T-helper 2 cell treated with Interferon-gamma antibody and Interleukin-4, amounts not matched to agents 5 μg/mL and 100 μg/mL, for 36 hours (primary cell): ENCODE measurements at regions not wholly inside any gene's neighbourhood (a gene's known extent, or its start where the extent isn't known, plus 50 kb on each side); places are given as distances from the start of the nearest gene placed in this dataset.
"Not testable (repeated sequence)": the region's sequence is repeated elsewhere in the genome, so short reads cannot be mapped to it uniquely, and the experiment has no call there.

ENCODE experiments used
- DNase-seq: peaks from one replicate; pipeline ENCODE4 v3.0.0; 2021; ENCODE audit warnings: low spot score
- H3K27ac Mint-ChIP-seq: one replicate; pipeline ENCODE4 v1.8.0; 2021; ENCODE audit warnings: mild to moderate bottlenecking, mixed read lengths
- H3K27me3 Mint-ChIP-seq: one replicate; pipeline ENCODE4 v1.8.0; 2021; ENCODE audit warnings: low read depth, mixed read lengths
- H3K36me3 Mint-ChIP-seq: one replicate; pipeline ENCODE4 v1.8.0; 2021; ENCODE audit warnings: low read depth, mixed read lengths
- H3K4me1 Mint-ChIP-seq: one replicate; pipeline ENCODE4 v1.8.0; 2021; ENCODE audit warnings: low read depth, mixed read lengths
- H3K4me3 Mint-ChIP-seq: one replicate; pipeline ENCODE4 v1.8.0; 2022; ENCODE audit warnings: mild to moderate bottlenecking, moderate library complexity, mixed read lengths
- H3K9me3 Mint-ChIP-seq: one replicate; pipeline ENCODE4 v1.8.0; 2021; ENCODE audit warnings: mixed read lengths

DNA sequence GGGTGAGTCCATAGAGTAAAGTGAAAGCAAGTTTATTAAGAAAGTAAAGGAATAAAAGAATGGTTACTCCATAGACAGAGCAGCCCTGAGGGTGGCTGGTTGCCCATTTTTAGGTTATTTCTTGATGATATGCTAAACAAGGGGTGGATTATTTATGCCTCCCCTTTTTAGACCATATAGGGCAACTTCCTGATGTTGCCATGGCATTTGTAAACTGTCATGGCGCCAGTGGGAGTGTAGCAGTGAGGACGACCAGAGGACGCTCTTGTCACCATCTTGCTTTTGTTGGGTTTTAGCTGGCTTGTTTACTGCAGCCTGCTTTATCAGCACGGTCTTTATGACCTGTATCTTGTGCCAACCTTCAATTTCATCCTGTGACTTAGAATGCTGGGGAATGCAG lies 155.4 kb upstream of the FBXO11 start:
- not testable (repeated sequence) for DNase-seq, H3K4me1 Mint-ChIP-seq, H3K9me3 Mint-ChIP-seq, H3K27me3 Mint-ChIP-seq, H3K4me3 Mint-ChIP-seq, H3K36me3 Mint-ChIP-seq, H3K27ac Mint-ChIP-seq

DNA sequence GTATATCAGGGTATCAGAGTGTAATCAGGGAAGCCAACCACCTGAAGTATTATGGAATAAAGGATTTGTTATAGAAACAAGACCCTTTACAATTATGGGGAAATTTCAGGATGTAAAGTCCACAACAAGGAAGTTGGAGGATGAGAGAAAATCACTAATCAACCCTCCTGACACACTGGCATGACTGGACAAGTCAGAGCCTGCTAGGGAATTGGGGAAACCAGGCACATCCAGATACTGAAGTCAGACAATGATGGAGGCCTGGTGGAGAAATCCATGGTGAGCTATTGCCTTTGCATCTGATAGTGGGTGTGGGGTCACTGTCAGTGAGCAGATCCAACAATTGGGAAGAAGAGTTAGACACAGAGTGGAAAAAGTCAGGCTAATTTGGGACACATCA lies 158.8 kb upstream of the FBXO11 start:
- H3K27me3 Mint-ChIP-seq, result peaks cover 5% of the 10 kb centered on the region
- no peaks in the 10 kb centered on the region for H3K9me3 Mint-ChIP-seq
- H3K4me1 Mint-ChIP-seq, result no peaks in the 10 kb centered on the region
- no peak overlapping the region for H3K4me3 Mint-ChIP-seq
- no peak overlapping the region for H3K27ac Mint-ChIP-seq
- H3K36me3 Mint-ChIP-seq, result no peaks in the 10 kb centered on the region
- DNase-seq, result no peak

DNA sequence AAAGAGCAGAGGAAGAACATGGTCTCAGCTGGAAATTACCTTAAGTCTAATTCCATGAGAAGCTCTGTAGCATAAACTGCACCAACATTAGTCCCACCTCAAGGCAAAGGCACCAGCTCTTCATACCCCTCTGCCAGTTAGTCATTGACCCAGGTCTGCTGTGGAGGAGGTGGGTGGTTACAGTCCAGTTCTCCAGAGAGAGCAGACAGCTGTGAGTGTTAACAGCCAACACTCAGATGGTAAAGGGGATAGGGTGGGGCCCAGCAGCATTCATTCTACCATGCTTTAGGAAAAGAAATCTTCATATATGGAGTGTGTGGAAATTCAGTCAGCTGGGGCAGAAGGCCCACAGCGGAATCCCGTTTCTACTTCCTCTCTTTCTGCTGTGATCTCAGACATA lies 159.7 kb upstream of the FBXO11 start:
- Mint-ChIP-seq H3K4me3 (no peak overlapping the region), H3K4me1 (no peaks in the 10 kb centered on the region), H3K27me3 (peaks cover 5% of the 10 kb centered on the region), H3K36me3 (no peaks in the 10 kb centered on the region), H3K9me3 (no peaks in the 10 kb centered on the region), H3K27ac (no peak overlapping the region)
- DNase-seq, result no peak

DNA sequence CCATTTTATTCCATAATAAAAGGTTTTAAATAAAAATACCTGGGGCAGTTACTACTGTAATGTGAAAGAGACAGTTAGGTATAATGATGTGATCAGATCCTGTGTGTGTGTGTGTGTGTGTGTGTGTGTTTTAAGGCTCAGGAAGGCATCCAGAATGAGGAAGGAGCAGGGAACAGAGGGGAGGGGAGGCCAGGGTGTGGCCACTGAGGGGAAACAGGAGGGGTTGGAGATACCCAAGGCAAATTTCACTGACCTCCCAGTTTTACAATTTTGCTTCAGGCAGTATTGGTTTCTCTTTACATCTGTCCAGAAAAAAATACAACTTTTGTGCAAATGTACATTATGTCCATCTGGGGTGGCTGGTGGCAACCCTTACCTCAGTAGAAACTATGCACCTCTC lies 163.5 kb upstream of the FBXO11 start:
- H3K9me3 Mint-ChIP-seq, result no peaks in the 10 kb centered on the region
- no peak overlapping the region for H3K4me3 Mint-ChIP-seq
- no peak for DNase-seq
- H3K4me1 Mint-ChIP-seq, result no peaks in the 10 kb centered on the region
- no peaks in the 10 kb centered on the region for H3K36me3 Mint-ChIP-seq
- H3K27me3 Mint-ChIP-seq, result peaks cover 13% of the 10 kb centered on the region
- H3K27ac Mint-ChIP-seq, result no peak overlapping the region

DNA sequence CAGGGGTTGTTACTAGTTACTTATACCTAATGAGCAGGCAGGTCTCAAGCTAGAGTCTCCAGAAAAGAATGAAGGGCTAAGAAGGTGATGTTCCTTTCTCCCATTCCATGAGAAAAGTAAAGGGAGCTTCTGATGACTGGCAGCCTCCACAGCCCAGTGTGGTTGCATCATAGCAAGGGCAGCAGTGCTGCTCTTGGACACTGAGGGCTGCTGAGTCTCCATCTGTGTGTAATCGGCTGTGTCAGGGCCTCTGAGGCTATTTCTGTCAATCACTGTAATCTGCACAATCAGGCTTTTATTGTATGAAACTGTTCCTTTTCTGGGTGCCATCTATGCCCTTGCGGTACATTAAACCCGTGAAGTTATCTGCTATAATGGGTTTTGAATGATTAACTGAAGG lies 164.1 kb upstream of the FBXO11 start:
- Mint-ChIP-seq H3K27me3 (peaks cover 10% of the 10 kb centered on the region), H3K27ac (no peak overlapping the region), H3K36me3 (no peaks in the 10 kb centered on the region), H3K9me3 (no peaks in the 10 kb centered on the region), H3K4me3 (no peak overlapping the region), H3K4me1 (no peaks in the 10 kb centered on the region)
- no peak for DNase-seq

DNA sequence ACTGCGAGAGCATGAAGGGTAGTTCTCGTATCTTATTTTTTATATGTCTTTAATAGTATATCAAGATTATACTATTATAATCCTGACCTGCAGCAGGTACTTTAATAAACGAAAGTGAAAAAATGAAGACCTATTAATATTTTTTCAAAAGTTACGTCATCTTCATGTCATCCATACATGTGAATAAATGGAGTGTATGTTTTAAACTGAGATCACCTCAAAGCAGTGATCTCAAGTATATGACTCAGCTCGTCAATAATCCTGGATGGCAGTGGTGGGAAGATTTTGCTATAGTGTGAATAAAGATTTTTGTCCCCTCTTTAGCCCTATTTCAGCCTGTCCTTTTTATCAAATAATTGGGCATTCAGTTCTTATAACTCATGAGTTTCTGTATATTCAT lies 166.3 kb upstream of the FBXO11 start:
- Mint-ChIP-seq H3K4me1 (no peaks in the 10 kb centered on the region), H3K9me3 (no peaks in the 10 kb centered on the region), H3K4me3 (no peak overlapping the region), H3K27ac (no peak overlapping the region), H3K36me3 (no peaks in the 10 kb centered on the region), H3K27me3 (peaks cover 13% of the 10 kb centered on the region)
- no peak for DNase-seq

DNA sequence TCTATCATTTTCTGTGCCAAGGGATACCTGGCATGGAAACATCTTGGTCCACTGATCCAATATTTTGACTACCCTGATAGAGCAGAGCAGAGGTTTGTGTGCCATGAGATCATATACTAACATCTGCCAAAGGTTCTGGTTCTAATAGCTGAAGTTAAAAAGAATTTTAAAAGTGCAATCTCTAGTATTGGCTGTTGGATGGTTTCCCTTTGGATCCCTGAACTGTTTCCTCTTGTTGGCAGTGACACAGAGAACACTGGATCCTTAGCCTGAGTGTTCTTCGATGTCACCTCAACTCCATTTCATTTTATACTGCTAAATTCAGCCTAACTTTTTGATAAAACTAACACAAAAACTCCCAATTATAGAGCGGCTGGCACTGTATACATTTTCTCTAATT lies 169.3 kb upstream of the FBXO11 start:
- Mint-ChIP-seq H3K27me3 (peaks cover 13% of the 10 kb centered on the region), H3K4me1 (no peaks in the 10 kb centered on the region), H3K9me3 (no peaks in the 10 kb centered on the region), H3K36me3 (no peaks in the 10 kb centered on the region), H3K4me3 (no peak overlapping the region), H3K27ac (no peak overlapping the region)
- no peak for DNase-seq

DNA sequence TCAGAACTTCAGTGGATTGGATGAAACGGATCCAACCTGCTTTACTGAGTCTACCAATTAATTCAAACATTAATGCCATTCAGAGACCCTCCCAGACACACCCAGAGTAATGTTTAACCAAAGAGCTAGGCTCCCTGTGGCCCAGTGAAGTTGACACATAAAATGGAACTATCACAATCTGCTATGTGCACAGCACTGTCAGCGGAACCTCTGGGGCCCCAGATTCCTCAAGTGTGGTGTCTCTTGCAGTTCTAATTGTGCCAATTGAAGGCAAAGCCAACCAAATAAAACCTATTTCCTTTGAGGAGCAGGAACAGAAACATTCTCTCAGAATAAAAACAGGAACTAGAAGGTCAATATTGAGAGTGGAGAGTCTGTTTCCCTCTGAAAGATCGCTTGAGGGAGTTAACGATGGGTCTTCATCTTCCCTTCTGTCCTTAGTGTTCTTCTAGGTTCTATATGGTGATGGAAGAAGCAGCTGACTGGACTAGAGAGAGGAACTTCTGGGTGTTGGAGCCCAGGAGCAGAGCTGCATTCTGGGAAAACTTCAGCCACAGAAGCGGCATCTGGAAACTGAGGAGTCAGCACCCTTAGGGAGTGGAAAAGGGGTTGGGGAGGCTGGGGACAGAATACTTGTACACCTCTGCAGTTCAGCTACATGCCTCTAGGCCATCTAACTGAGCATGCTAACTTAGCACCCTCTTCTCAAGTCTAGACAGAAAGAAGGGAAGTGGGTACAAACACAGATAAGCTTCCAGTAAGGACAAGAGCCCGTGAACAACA lies 174.4 kb upstream of the FBXO11 start:
- DNase-seq, result no peak
- no peaks in the 10 kb centered on the region for H3K4me1 Mint-ChIP-seq
- no peaks in the 10 kb centered on the region for H3K36me3 Mint-ChIP-seq
- no peak overlapping the region for H3K4me3 Mint-ChIP-seq
- no peak overlapping the region for H3K27ac Mint-ChIP-seq
- H3K27me3 Mint-ChIP-seq, result peaks cover 7% of the 10 kb centered on the region
- no peaks in the 10 kb centered on the region for H3K9me3 Mint-ChIP-seq

DNA sequence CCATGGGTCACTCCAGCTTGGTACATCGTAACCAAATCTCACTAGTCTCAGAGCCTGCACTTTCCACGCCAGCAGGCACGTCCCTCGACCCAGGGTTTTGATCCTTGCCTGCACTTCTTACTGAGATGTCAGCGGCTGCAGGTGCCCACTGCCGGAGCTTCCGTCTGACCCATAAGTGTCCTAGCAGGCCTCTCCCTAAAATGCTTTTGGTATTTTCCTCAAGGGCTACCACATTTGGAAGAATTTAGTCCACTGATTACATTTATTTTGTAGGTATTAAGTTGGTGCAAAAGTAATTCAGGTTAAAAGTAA lies 175.0 kb upstream of the FBXO11 start:
- H3K27ac Mint-ChIP-seq, result no peak overlapping the region
- H3K9me3 Mint-ChIP-seq, result no peaks in the 10 kb centered on the region
- H3K36me3 Mint-ChIP-seq, result no peaks in the 10 kb centered on the region
- H3K27me3 Mint-ChIP-seq, result peaks cover 9% of the 10 kb centered on the region
- H3K4me3 Mint-ChIP-seq, result no peak overlapping the region
- no peaks in the 10 kb centered on the region for H3K4me1 Mint-ChIP-seq
- no peak for DNase-seq

DNA sequence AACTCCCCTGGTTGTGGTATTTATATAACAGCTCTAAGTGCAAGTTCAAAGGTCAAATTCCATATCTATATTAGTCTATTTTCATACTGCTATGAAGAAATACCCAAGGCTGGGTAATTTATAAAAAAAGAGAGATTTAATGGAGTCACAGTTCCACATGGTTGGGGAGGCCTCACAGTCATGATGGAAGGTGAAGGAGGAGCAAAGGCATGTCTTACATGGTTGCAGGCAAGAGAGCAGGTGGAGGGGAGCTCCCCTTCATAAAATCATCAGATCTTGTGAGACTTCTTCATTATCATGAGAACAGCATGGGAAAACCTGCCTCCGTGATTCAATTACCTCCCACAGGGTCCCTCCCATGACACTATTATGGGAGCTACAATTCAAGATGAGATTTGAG lies 179.6 kb upstream of the FBXO11 start:
- no peak for DNase-seq
- H3K4me3 Mint-ChIP-seq, result no peak overlapping the region
- H3K4me1 Mint-ChIP-seq, result no peaks in the 10 kb centered on the region
- H3K27me3 Mint-ChIP-seq, result peaks cover 25% of the 10 kb centered on the region
- H3K27ac Mint-ChIP-seq, result no peak overlapping the region
- no peaks in the 10 kb centered on the region for H3K9me3 Mint-ChIP-seq
- H3K36me3 Mint-ChIP-seq, result no peaks in the 10 kb centered on the region

DNA sequence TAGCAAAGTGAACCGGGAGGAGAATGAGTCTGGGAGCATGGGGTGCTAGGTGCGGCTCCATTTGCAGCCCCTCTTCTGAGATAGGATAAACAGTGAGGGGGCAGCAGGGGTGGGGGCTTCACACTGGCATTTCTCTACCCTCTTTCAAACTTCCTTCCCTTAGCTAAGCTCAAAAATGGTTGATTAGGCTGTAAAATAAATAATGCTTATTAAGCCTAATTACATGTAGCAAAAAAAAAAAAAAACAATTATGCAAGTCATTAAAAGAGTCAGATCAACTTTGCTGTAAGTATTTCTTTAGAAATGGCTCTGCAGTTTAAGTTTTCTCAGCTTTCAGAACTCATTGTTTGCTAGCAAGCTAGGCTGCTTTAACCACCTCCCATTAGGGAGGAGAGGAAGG lies 182.7 kb upstream of the FBXO11 start:
- no peak overlapping the region for H3K4me3 Mint-ChIP-seq
- H3K36me3 Mint-ChIP-seq, result no peaks in the 10 kb centered on the region
- H3K27me3 Mint-ChIP-seq, result peaks cover 33% of the 10 kb centered on the region
- DNase-seq, result no peak
- H3K27ac Mint-ChIP-seq, result no peak overlapping the region
- no peaks in the 10 kb centered on the region for H3K9me3 Mint-ChIP-seq
- H3K4me1 Mint-ChIP-seq, result no peaks in the 10 kb centered on the region

DNA sequence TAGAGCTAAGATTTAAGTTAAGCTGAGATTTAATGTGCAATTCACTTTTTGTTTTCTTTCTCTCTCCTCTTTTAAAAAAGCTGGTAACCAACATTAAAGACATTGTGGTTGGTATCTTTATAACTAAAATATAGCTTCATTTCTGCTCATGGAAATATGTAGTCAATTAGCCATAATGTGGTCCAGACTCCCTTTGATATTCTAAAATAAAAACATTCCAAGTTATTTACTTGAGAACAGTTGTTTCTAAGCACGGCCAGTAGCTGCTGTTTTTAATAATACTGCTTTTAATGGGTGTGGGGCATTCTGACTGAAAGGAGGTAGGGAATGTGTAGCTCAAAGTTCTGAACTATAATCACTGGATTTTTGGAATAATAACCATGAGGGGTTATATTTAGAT lies 183.3 kb upstream of the FBXO11 start:
- peaks cover 35% of the 10 kb centered on the region for H3K27me3 Mint-ChIP-seq
- H3K4me1 Mint-ChIP-seq, result no peaks in the 10 kb centered on the region
- DNase-seq, result no peak
- no peak overlapping the region for H3K4me3 Mint-ChIP-seq
- H3K9me3 Mint-ChIP-seq, result no peaks in the 10 kb centered on the region
- no peaks in the 10 kb centered on the region for H3K36me3 Mint-ChIP-seq
- no peak overlapping the region for H3K27ac Mint-ChIP-seq

DNA sequence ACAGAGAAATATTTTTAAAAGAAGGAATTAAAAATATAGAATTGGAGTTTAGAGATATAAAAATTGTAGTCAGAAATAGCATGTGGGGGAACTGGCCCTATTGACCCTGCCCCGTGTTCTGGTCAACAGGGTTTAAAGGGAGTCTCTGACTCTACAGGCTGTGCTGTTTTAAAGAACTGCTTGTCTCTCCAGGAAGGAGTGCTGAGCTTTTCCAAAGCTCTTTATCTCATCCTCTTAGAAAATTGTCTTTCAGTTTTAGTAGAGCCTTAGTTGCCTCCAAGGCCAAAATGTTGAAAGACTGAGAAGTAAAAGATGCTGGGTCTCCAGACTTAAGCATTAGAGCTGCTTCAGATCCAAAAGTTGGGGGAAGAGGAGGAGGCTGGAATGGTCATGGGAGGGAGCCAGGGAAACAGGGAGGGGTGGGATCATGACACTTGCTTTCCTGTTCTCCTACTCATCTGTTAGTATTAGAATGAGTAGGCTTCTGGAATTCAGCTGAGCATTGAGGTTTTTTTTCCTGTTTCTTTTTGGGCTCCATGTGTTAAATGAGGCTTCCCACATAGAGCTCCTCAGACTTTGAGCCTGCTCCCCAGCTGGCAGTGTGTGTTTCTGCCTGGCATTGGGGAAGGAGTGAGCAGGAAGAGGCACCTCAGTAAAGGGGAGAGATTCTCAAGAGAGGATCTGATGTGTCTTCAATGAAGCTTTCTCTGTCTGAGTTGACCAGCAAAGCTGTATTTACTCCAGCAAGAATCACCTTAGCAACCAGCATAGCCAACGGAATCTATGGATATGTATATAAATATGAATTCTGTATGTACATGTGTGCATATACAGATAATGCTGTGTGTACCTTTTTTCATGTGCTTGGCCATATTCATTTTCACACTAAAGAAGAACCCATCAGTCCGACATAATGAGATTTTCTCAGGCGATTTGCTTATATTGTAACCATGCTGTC lies 186.8 kb upstream of the FBXO11 start:
- Mint-ChIP-seq H3K4me1 (no peaks in the 10 kb centered on the region), H3K27me3 (peaks cover 40% of the 10 kb centered on the region), H3K9me3 (no peaks in the 10 kb centered on the region), H3K27ac (no peak overlapping the region), H3K36me3 (no peaks in the 10 kb centered on the region), H3K4me3 (no peak overlapping the region)
- no peak for DNase-seq

DNA sequence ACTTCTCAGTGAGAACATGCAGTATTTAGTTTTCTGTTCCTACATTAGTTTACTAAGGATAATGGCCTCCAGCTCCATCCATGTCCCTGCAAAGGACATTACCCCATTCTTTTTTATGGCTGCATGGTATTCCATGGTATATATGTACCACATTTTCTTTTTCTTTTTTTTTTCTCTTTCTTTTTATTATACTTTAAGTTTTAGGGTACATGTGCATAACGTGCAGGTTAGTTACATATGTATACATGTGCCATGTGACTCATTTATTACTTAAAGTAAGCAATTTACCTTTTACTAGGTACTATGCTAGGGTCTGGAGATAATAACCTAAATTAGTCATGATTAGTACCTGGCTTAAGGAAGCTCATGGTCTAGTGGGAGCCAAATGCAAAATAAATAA lies 190.5 kb upstream of the FBXO11 start:
- not testable (repeated sequence) for H3K27ac Mint-ChIP-seq, H3K36me3 Mint-ChIP-seq, DNase-seq, H3K9me3 Mint-ChIP-seq, H3K4me1 Mint-ChIP-seq, H3K4me3 Mint-ChIP-seq
- peaks cover 45% of the 10 kb centered on the region for H3K27me3 Mint-ChIP-seq
